HG02870 (cell line): ENCODE measurements at regions not wholly inside any gene's neighbourhood (a gene's known extent, or its start where the extent isn't known, plus 50 kb on each side); places are given as distances from the start of the nearest gene placed in this dataset.

Experiments used
- ATAC-seq: cut with Tn5 transposase; IDR thresholded peaks from one replicate; pipeline ENCODE4 v1.9.1; 2021; ENCODE audit warnings: mild to moderate bottlenecking, moderate library complexity; ENCODE audit not compliant: unreplicated experiment

DNA sequence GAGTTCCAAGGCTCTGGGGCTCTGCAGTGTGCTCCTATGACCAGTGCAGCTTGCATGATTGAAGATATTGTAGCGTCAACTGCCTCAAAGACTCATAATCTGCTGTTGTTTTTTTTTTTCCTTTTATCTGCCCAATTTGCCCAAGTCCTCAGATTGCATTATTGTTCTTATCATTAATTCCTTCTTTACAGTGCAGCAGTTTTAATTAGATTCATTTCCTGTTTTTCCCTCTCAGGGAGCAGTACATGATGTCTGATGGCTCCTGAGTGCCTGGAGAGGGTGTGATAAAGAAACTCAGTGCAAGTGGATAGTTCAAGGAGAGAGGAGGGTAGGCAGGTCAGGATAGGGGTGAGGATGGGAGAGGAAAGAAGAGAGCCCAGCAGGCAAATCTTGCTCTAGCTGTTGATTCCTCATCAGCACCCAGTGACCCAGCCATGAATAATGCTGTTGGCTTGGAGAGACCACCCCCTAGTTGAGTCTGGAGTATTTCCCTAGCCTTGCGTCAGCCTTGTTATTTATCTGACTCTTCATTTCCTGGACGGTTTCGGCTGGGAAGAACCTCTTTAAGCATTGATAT lies 219.6 kb upstream of the SESN3 start:
- ATAC-seq = no peak

GRCh38 chr11:95445746-95446333 lies 214.8 kb upstream of the SESN3 start:
- no peak for ATAC-seq

DNA sequence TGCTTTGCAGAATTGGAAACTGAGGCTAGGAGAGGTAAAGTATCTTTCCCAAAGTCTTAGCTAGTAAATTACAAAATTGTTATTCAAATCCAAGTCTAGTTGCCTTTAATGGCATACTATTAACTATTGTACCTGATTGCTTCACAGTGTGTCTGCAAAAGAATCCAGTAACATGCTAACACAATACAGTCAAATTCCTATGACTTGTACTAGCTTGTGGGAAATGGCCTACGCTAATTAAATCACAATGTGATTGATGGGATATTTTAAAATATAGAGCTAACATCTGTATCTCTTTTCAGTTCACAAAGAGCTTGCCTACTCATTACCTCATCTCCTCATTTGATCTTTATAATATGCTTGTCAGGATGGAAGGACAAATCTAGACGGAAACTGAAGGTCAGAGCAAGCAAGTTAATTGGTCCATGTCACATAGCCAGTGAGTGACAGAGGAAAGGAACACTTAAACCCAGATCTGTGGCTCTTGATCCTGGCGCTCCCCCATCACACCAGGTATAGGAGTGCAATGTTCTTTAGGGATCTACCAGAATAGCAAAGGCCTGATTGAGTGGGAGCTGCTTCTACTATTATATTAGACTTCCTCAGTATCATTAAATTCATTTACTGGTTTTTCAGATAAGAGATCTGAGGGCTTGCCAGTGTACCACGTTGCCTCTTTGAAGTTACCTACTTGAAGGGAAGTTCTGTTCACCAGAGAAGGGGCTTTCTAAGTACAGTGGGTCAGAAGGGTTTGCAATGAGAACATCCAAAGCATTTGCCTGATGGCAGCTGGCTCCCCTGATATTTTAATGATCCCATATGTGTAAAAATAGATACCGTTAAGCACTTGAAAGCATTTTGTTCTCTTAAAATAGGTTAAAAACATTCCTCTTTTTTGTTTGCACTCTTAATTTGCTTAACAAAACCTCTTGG lies 213.6 kb upstream of the SESN3 start:
- ATAC-seq = no peak

DNA sequence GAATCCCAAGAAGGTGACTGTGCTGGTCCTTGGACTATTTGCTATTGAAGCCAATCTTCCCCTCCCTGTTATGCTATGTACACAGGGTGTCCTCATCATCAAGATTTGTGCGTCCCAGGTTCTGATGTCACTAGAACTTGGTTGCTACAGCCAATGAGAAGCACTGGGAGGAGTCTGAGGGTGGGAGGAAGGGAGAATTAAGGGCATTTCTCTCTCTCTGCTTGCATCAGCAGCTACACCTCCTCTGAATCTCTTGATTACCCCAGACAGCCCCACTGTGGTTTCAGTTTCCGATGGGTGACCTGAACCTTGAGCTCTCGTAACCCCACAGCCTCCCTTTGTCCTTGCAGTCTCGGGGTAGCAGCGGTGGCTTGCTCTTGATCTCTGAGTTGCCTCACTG lies 212.4 kb upstream of the SESN3 start:
- ATAC-seq = peak; percentile 91

GRCh38 chr11:95442531-95443050 lies 211.6 kb upstream of the SESN3 start:
- no peak for ATAC-seq

GRCh38 chr11:95435628-95436353 lies 204.8 kb upstream of the SESN3 start:
- no peak for ATAC-seq

GRCh38 chr11:95435192-95435591 lies 204.2 kb upstream of the SESN3 start:
- ATAC-seq = no peak

DNA sequence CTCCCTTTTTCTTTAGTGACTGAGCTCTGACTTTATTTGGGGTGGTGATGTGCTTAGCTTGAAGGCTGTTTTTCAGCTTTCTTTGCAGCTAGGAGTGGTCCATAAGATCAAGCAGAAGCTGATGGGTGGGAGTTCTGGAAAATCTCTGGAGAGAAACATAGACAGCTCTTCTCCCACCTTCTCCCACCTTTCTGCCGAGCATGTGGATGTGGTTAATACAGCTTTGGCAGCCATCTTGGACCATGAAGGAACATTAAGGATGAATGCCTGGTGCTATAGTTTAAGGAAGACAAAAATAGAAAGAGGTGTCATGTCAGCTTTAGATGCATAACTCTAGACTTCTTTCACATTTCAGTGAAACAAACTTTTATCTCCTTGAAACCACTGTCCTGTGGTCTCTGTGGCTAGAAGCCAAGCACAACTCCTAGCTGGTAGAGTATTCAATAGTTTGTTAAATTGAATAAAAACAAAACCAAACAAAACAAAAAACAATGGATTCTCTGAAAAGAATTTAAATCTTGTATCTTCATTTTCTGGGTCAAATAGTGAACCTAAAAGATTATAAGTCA lies 203.6 kb upstream of the SESN3 start:
- ATAC-seq = no peak

- no peak for ATAC-seq
These were observed 203.0 kb upstream of the SESN3 start for GRCh38 chr11:95434009-95434408.

- no peak for ATAC-seq
These were observed 201.9 kb upstream of the SESN3 start for GRCh38 chr11:95432714-95433503.

DNA sequence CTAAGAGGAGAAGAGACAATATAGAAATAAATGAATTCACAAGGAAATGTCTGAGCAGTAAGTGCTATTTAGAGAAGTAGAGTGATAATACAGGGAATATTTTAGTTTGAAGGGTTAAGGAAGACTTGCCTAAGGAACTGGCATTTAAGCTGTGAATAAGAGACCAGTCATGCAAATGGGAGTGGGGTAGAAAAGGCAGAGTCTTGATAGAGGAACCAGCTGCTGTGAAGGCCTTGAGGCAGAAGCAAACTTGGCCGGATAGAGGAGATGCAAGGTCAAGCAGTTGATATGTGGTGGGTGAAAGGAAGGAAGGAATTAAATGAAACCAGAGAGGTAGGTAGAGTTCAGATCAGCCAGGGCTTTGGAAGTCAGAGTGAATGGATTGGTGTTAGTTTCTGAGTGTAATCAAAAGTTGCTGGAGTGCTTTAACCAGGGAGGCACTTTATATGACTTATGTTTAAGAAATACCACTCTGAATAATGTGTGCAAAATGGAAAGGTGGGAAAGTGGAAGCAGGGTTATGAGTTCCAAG lies 198.4 kb upstream of the SESN3 start:
- no peak for ATAC-seq

- ATAC-seq = no peak
These were observed 195.9 kb upstream of the SESN3 start for GRCh38 chr11:95426823-95427462.

DNA sequence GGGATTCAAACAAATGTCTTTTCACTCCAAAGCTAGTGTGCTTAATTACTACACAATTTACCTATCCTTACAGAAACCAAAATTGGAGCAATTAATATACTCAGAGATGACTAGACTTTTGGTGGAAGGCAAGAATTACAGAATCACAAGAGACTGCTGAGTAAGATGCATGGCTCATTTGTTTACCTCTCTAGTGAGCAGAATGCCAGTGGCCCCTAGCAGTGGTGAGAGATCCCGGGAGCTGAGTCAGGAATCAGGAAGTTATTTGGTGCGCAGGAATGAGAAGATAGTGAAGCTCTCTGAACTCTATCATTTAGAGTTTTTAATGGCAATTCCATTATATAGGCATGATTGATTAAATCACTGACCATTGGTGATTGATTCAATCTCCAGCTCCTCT lies 188.9 kb upstream of the SESN3 start:
- ATAC-seq = no peak

GRCh38 chr11:95418916-95419315 lies 187.9 kb upstream of the SESN3 start:
- no peak for ATAC-seq

DNA sequence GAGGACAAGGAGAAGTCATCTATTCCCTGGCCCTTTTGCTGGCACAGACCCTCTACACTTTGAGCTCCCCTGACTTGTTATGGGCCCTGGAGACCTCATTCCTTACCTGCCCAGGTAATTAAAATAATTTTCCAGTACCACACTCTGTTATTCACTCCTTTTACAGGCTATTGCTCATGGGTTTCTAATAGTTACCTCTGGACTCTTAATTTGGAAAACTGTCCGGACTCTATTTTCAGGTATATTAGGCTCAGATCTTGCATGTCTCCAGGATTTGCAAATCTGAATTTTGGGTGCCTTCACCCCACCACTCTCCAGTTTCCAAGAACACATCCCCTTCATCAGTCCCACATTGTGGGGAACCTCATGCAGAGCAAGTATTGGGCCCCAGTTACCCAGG lies 186.8 kb upstream of the SESN3 start:
- no peak for ATAC-seq

DNA sequence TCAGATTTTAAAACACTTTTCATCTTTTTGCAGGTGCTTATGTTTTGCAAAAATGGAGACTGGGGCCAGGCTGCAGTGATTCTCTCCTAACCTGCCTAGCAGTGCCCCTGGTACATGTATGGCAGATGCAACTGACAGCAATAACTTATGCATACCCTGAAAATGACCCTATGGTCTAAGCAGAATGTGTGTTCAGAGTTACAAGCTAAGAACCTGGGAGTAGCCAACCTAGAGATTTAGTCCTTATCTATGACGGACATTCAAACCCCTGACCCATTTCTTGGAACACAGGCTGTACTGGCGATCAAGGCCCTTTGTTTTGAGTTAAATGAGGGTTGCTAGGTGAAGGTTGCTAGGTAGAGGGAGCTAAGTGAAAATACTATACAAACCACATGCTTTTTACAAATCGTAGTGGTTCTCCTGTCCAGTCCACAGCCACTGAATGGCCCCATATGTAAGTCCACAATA lies 184.9 kb upstream of the SESN3 start:
- no peak for ATAC-seq

DNA sequence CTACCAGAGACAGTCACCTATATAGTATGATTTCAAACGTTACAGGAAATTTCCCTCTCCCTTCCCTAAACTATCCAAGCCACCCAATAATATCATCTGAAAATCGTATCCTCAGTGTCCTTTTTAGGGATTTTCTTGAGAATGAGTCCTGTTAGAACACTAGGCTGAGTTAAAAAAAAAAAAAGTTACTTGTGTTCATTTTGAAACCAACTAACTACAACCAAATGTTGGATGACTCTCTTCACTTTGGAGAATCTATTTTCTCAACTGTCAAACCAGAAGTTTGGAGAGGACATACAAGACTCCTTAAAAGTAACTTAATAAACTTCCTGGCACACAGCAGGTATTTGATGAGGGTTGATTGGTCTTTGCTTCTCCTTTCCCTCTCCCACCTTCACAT lies 183.2 kb upstream of the SESN3 start:
- no peak for ATAC-seq

DNA sequence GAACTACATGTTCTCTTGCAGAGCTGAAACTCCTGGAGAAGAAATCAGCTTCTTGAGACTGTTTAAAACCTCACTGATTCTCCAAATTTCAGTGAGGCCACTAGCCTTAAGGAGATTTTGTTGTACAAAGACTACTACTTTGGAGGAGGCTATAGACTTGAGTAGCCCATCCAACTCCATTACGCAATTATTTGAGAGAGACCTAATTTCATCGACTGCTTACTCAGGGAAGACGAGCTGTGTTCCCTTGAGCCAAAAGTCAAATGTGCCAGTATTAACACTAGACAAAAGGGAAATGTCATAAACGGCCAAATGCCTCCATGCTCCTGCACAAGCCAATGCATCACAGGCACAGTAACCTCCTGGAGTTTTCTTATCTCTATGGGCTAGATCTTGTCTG lies 182.8 kb upstream of the SESN3 start:
- no peak for ATAC-seq

DNA sequence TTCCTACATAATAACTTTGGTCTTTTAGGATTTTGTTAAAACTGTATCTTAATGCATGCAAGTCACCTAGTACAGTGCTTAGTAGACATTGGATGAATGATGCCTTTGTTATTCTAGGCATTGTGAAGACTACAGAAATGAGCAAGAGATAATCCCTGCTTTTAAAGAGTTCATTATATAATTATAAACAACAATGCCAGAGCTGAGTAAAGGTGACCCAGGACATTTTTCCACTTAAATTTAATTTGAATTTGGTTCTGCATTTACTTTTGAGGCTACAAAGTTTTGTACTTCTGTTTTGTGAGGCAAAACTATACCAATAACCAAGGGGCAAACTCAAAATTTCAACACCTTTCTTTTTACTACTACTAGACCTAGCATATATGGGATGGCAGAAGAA lies 182.0 kb upstream of the SESN3 start:
- no peak for ATAC-seq
